ENCODE measurements at regions not wholly inside any gene's neighbourhood (a gene's known extent, or its start where the extent isn't known, plus 50 kb on each side); places are given as distances from the start of the nearest gene placed in this dataset.

GRCh38 chr1:118247593-118247992 lies 62.6 kb upstream of the SPAG17 start:
- TF ChIP-seq POLR2A (IDR thresholded peaks at IDR 0.05) = no peak
- TF ChIP-seq CTCF (IDR thresholded peaks at IDR 0.05) = peak in 1 of 2 donors; percentile 18
